ENCODE measurements at regions not wholly inside any gene's neighbourhood (a gene's known extent, or its start where the extent isn't known, plus 50 kb on each side); places are given as distances from the start of the nearest gene placed in this dataset.

- TF ChIP-seq POLR2A (IDR thresholded peaks at IDR 0.05; ENCODE audit: low read depth, low read length), result no peak
- TF ChIP-seq POLR2AphosphoS5 (IDR thresholded peaks at IDR 0.05; ENCODE audit: low read depth, low read length), result no peak
These were observed 264.0 kb upstream of the VRK2 start for GRCh38 chr2:57782587-57782986.

All from GM12892 (cell line).